Prostate gland (tissue), 2 donors: ENCODE measurements at regions not wholly inside any gene's neighbourhood (a gene's known extent, or its start where the extent isn't known, plus 50 kb on each side); places are given as distances from the start of the nearest gene placed in this dataset.

Experiments
- POLR2A ChIP-seq: fragments of 450-650 bp; IDR thresholded peaks from one replicate; pipeline ENCODE4 v1.6.1; 2016; ENCODE audit warnings: antibody characterized with exemption, mild to moderate bottlenecking
- TF ChIP-seq, protein P1 (sequence below), 4 experiments: fragments of 200-600 bp in 2 of 4; fragments of 450-650 bp in 2 of 4; sonication (generic) in 2 of 4; IDR thresholded peaks; 1 replicate in 3 of 4; 2 replicates in 1 of 4; pipeline ENCODE4 v1.5.1; 2016 to 2019; ENCODE audit warnings: antibody characterized with exemption in 4 of 4, mild to moderate bottlenecking in 2 of 4, moderate library complexity in 2 of 4

DNA sequence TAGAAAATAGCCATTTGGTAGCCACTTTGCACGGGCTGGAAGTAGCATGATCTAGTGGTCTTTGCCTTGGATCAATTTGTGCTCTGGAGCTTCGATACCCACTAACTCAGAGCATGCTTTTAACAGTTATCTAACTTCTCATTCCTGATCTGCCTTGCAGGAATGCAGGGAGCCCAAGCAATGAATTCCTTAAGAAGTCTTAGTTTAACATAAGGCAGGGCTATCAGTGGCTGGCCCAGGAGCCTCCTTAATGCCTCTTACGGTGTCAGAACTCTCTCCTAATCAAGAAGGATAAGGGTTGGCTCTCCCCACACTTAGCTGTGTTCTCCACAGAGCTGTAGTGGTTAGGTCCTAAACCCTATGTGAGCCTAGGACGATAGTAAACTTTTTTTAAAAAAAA, 95.8 kb upstream of the TBCA start:
- TF ChIP-seq POLR2A = no peak
- TF ChIP-seq, protein P1, sequence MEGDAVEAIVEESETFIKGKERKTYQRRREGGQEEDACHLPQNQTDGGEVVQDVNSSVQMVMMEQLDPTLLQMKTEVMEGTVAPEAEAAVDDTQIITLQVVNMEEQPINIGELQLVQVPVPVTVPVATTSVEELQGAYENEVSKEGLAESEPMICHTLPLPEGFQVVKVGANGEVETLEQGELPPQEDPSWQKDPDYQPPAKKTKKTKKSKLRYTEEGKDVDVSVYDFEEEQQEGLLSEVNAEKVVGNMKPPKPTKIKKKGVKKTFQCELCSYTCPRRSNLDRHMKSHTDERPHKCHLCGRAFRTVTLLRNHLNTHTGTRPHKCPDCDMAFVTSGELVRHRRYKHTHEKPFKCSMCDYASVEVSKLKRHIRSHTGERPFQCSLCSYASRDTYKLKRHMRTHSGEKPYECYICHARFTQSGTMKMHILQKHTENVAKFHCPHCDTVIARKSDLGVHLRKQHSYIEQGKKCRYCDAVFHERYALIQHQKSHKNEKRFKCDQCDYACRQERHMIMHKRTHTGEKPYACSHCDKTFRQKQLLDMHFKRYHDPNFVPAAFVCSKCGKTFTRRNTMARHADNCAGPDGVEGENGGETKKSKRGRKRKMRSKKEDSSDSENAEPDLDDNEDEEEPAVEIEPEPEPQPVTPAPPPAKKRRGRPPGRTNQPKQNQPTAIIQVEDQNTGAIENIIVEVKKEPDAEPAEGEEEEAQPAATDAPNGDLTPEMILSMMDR (IDR thresholded peaks at IDR 0.05) = no peak
